ENCODE measurements at regions not wholly inside any gene's neighbourhood (a gene's known extent, or its start where the extent isn't known, plus 50 kb on each side); places are given as distances from the start of the nearest gene placed in this dataset.

- no peak for DNase-seq (ENCODE audit: low spot score)
Measured at GRCh38 chr4:116427666-116428065, 657.7 kb downstream of the TRAM1L1 start.

GRCh38 chr4:116413222-116413621 is 672.2 kb downstream of the TRAM1L1 start:
- peak; percentile 73 for DNase-seq (ENCODE audit: low spot score)

GRCh38 chr4:116401293-116401692 is 684.1 kb downstream of the TRAM1L1 start:
- no peak for DNase-seq (ENCODE audit: low spot score)

GRCh38 chr4:116400480-116400879 is 684.9 kb downstream of the TRAM1L1 start:
- DNase-seq (ENCODE audit: low spot score), result peak; percentile 2

- no peak for DNase-seq (ENCODE audit: low spot score)
Measured at GRCh38 chr4:116397714-116398113, 687.7 kb downstream of the TRAM1L1 start.

GRCh38 chr4:116397291-116397690 is 688.1 kb downstream of the TRAM1L1 start:
- DNase-seq (ENCODE audit: low spot score), result no peak

GRCh38 chr4:116395408-116395807 is 690.0 kb downstream of the TRAM1L1 start:
- no peak for DNase-seq (ENCODE audit: low spot score)

- no peak for DNase-seq (ENCODE audit: low spot score)
Measured at GRCh38 chr4:116391020-116391419, 694.4 kb downstream of the TRAM1L1 start.

GRCh38 chr4:116389139-116389538 is 696.2 kb downstream of the TRAM1L1 start:
- no peak for DNase-seq (ENCODE audit: low spot score)

GRCh38 chr4:116387937-116388474 is 697.4 kb downstream of the TRAM1L1 start:
- no peak for DNase-seq (ENCODE audit: low spot score)

GRCh38 chr4:116386856-116387255 is 698.5 kb downstream of the TRAM1L1 start:
- no peak for DNase-seq (ENCODE audit: low spot score)

GRCh38 chr4:116385583-116385982 is 699.8 kb downstream of the TRAM1L1 start:
- DNase-seq (ENCODE audit: low spot score), result no peak

- DNase-seq (ENCODE audit: low spot score), result no peak
Measured at GRCh38 chr4:116374815-116375214, 710.6 kb downstream of the TRAM1L1 start.

- no peak for DNase-seq (ENCODE audit: low spot score)
Measured at GRCh38 chr4:116362583-116362982, 722.8 kb downstream of the TRAM1L1 start.

- no peak for DNase-seq (ENCODE audit: low spot score)
Measured at GRCh38 chr4:116361790-116362189, 723.6 kb downstream of the TRAM1L1 start.

- DNase-seq (ENCODE audit: low spot score), result peak; percentile 45
Measured at GRCh38 chr4:116358633-116359222, 726.6 kb downstream of the TRAM1L1 start.

- DNase-seq (ENCODE audit: low spot score), result no peak
Measured at GRCh38 chr4:116357758-116358157, 727.6 kb downstream of the TRAM1L1 start.

GRCh38 chr4:116346750-116347149 is 738.6 kb downstream of the TRAM1L1 start:
- no peak for DNase-seq (ENCODE audit: low spot score)

GRCh38 chr4:116343809-116344208 is 741.6 kb downstream of the TRAM1L1 start:
- no peak for DNase-seq (ENCODE audit: low spot score)

GRCh38 chr4:116342143-116342542 is 743.2 kb downstream of the TRAM1L1 start:
- DNase-seq (ENCODE audit: low spot score), result no peak

- no peak for DNase-seq (ENCODE audit: low spot score)
Measured at GRCh38 chr4:116332508-116332907, 752.9 kb downstream of the TRAM1L1 start.

- no peak for DNase-seq (ENCODE audit: low spot score)
Measured at GRCh38 chr4:116328261-116328860, 757.0 kb downstream of the TRAM1L1 start.

GRCh38 chr4:116323606-116324005 is 761.8 kb downstream of the TRAM1L1 start:
- no peak for DNase-seq (ENCODE audit: low spot score)

- no peak for DNase-seq (ENCODE audit: low spot score)
Measured at GRCh38 chr4:116321471-116321870, 763.9 kb downstream of the TRAM1L1 start.
